ENCODE measurements at regions not wholly inside any gene's neighbourhood (a gene's known extent, or its start where the extent isn't known, plus 50 kb on each side); places are given as distances from the start of the nearest gene placed in this dataset.

DNA sequence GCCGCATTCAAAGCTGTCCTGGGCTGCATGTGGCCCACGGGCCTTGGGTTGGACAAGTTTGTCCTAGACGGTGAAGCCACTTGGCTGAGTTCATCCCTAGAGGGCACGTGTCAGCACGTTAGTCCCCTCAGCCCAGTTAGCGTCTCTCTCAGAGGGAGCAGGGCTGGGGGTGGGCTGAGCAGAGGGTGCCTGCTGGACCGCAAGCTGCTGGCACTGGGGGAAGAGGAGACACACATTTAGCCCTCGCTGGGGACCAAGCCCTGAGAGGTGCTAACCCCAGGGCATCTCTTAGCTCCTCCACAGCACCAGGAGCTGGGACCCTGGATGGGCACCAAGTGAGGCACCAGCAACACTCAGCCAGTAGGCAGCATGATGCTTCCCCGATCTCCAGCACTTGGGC is 107.0 kb downstream of the SHANK2 start:
- Histone ChIP-seq H4K20me1 (ENCODE audit: insufficient read depth, low read length, poor library complexity, severe bottlenecking) (no peaks in the 10 kb centered on the region), H3K4me2 (ENCODE audit: low read depth, low read length, poor library complexity, severe bottlenecking) (no peak overlapping the region), H3K27me3 (ENCODE audit: insufficient read depth, low read length, poor library complexity, severe bottlenecking) (no peaks in the 10 kb centered on the region), H3K36me3 (ENCODE audit: insufficient read depth, low read length) (no peaks in the 10 kb centered on the region), H3K4me3 (ENCODE audit: low read length, poor library complexity, severe bottlenecking) (no peak overlapping the region), H3K9me3 (ENCODE audit: insufficient read depth, low read depth, low read length) (peaks cover 19% of the 10 kb centered on the region; the same call in 1 of the 2 replicates), H2AFZ (ENCODE audit: low read length) (no peak overlapping the region), H3F3A (ENCODE audit: low read depth) (no peaks in the 10 kb centered on the region), H3K79me2 (ENCODE audit: insufficient read depth, low read length) (no peaks in the 10 kb centered on the region), H3K9me2 (replicated peaks; ENCODE audit: low read depth, low read length) (no peaks in the 10 kb centered on the region), H3K9ac (ENCODE audit: low read depth, low read length, poor library complexity, severe bottlenecking) (no peak overlapping the region), H3K4me1 (ENCODE audit: insufficient read depth, low read length, poor library complexity, severe bottlenecking) (no peaks in the 10 kb centered on the region)
- TF ChIP-seq, protein P1, sequence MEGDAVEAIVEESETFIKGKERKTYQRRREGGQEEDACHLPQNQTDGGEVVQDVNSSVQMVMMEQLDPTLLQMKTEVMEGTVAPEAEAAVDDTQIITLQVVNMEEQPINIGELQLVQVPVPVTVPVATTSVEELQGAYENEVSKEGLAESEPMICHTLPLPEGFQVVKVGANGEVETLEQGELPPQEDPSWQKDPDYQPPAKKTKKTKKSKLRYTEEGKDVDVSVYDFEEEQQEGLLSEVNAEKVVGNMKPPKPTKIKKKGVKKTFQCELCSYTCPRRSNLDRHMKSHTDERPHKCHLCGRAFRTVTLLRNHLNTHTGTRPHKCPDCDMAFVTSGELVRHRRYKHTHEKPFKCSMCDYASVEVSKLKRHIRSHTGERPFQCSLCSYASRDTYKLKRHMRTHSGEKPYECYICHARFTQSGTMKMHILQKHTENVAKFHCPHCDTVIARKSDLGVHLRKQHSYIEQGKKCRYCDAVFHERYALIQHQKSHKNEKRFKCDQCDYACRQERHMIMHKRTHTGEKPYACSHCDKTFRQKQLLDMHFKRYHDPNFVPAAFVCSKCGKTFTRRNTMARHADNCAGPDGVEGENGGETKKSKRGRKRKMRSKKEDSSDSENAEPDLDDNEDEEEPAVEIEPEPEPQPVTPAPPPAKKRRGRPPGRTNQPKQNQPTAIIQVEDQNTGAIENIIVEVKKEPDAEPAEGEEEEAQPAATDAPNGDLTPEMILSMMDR (conservative IDR thresholded peaks at IDR 0.05; ENCODE audit: low read length): no peak
- no peak for TF ChIP-seq EZH2phosphoT487 (IDR thresholded peaks at IDR 0.05; ENCODE audit: borderline replicate concordance)

DNA sequence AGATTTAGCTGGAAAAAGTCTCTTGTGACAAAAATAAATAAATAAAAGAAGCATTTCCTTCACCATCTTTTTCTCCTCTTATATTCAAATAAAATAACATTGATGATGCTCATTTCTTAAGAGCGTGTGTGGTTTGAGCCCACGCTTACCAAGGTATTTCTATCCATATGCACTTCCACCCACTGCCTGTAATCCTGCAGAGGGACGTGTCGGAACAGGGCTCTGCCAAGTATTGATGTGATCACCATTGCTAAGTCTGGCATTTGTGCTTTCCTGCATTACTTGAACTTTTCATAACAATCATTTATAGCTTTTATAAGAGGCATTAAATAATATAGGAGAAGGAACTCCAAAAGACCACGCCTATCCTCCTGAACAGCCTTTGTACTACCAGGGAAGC is 107.6 kb downstream of the SHANK2 start:
- Histone ChIP-seq H3K9me2 (replicated peaks; ENCODE audit: low read depth, low read length) (no peaks in the 10 kb centered on the region), H2AFZ (ENCODE audit: low read length) (no peak overlapping the region), H3K4me3 (ENCODE audit: low read length, poor library complexity, severe bottlenecking) (no peak overlapping the region), H3K4me1 (ENCODE audit: insufficient read depth, low read length, poor library complexity, severe bottlenecking) (no peaks in the 10 kb centered on the region), H3K4me2 (ENCODE audit: low read depth, low read length, poor library complexity, severe bottlenecking) (no peak overlapping the region), H3K9me3 (ENCODE audit: insufficient read depth, low read depth, low read length) (peaks cover 21% of the 10 kb centered on the region; the same call in 1 of the 2 replicates), H3K27me3 (ENCODE audit: insufficient read depth, low read length, poor library complexity, severe bottlenecking) (no peaks in the 10 kb centered on the region), H3K79me2 (ENCODE audit: insufficient read depth, low read length) (no peaks in the 10 kb centered on the region), H3K36me3 (ENCODE audit: insufficient read depth, low read length) (no peaks in the 10 kb centered on the region), H4K20me1 (ENCODE audit: insufficient read depth, low read length, poor library complexity, severe bottlenecking) (no peaks in the 10 kb centered on the region), H3K9ac (ENCODE audit: low read depth, low read length, poor library complexity, severe bottlenecking) (no peak overlapping the region), H3F3A (ENCODE audit: low read depth) (no peaks in the 10 kb centered on the region)
- TF ChIP-seq EZH2phosphoT487 (IDR thresholded peaks at IDR 0.05; ENCODE audit: borderline replicate concordance): no peak
- TF ChIP-seq, protein P1 (conservative IDR thresholded peaks at IDR 0.05; ENCODE audit: low read length): no peak

DNA sequence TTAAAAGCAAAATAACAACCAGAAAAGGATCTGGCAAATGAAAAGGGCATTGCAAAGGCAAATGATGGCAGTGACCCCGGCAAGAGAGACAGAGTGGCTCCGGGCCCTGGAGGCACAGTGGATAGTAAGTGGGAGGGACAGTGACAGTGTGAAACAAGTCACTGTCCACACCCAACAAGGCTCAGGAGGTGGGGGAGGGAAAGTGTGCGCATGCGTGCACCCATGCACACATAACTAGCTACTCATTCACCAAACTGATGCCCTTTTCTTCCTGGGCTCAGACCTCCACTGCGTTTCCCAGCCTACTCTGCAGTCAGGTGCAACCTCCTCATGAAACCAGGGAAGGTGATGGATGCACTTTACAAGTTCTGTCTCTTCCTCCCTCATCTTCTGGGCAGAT is 108.4 kb downstream of the SHANK2 start:
- no peaks in the 10 kb centered on the region for H3K79me2 ChIP-seq (ENCODE audit: insufficient read depth, low read length)
- no peaks in the 10 kb centered on the region for H3F3A ChIP-seq (ENCODE audit: low read depth)
- H3K9me3 ChIP-seq (ENCODE audit: insufficient read depth, low read depth, low read length): peaks cover 18% of the 10 kb centered on the region; the same call in 1 of the 2 replicates
- no peaks in the 10 kb centered on the region for H4K20me1 ChIP-seq (ENCODE audit: insufficient read depth, low read length, poor library complexity, severe bottlenecking)
- no peak for TF ChIP-seq EZH2phosphoT487 (IDR thresholded peaks at IDR 0.05; ENCODE audit: borderline replicate concordance)
- TF ChIP-seq, protein P1 (conservative IDR thresholded peaks at IDR 0.05; ENCODE audit: low read length): no peak
- no peak overlapping the region for H3K4me2 ChIP-seq (ENCODE audit: low read depth, low read length, poor library complexity, severe bottlenecking)
- no peak overlapping the region for H3K4me3 ChIP-seq (ENCODE audit: low read length, poor library complexity, severe bottlenecking)
- no peaks in the 10 kb centered on the region for H3K27me3 ChIP-seq (ENCODE audit: insufficient read depth, low read length, poor library complexity, severe bottlenecking)
- no peaks in the 10 kb centered on the region for H3K4me1 ChIP-seq (ENCODE audit: insufficient read depth, low read length, poor library complexity, severe bottlenecking)
- no peaks in the 10 kb centered on the region for H3K9me2 ChIP-seq (replicated peaks; ENCODE audit: low read depth, low read length)
- no peak overlapping the region for H2AFZ ChIP-seq (ENCODE audit: low read length)
- no peaks in the 10 kb centered on the region for H3K36me3 ChIP-seq (ENCODE audit: insufficient read depth, low read length)
- H3K9ac ChIP-seq (ENCODE audit: low read depth, low read length, poor library complexity, severe bottlenecking): no peak overlapping the region
